ENCODE measurements at regions not wholly inside any gene's neighbourhood (a gene's known extent, or its start where the extent isn't known, plus 50 kb on each side); places are given as distances from the start of the nearest gene placed in this dataset.

DNA sequence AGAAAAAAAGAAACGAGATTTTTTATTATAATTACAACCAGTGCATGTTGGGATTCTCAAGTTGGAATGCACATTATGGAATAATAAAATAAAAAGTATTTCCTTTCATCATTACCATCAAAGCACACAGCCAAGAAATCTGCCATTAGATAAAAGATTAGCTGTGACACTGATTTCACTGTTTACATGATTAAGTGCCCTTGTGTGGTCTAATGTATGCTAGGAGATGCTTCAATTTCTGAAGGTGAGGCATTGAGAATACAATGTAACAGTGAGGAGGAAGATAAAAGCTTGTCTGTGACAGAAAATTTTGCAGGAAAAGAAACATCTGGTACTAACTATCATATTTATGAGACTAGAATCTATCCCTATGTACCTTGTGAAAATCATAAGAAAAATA is 409.7 kb upstream of the PRMT6 start:
- no peak for TF ChIP-seq CTCF (IDR thresholded peaks at IDR 0.05)
- TF ChIP-seq POLR2A (IDR thresholded peaks at IDR 0.05) = no peak
- no peak for TF ChIP-seq POLR2AphosphoS5 (IDR thresholded peaks at IDR 0.05; ENCODE audit: insufficient read depth in 1 of 2, low read depth in 1 of 2)
